WTC11 (cell line): ENCODE measurements at regions not wholly inside any gene's neighbourhood (a gene's known extent, or its start where the extent isn't known, plus 50 kb on each side); places are given as distances from the start of the nearest gene placed in this dataset.

ENCODE experiments used
- ATAC-seq: fragments of 200-7000 bp; cut with Tn5 transposase; 2 replicates; pipeline ENCODE4 v1.10.0; 2021; ENCODE audit warnings: mild to moderate bottlenecking, moderate library complexity
- CTCF ChIA-PET: fragments of 300-600 bp; sonication (Branson Sonifier 250); formaldehyde crosslinking; loops from one replicate; lab custom pipeline; 2021; ENCODE audit warnings: antibody characterized with exemption; lab: Charles Lee
- POLR2A ChIA-PET: fragments of 350-600 bp; sonication (Branson Sonifier 250); formaldehyde crosslinking; loops from one replicate; lab custom pipeline; 2021; ENCODE audit warnings: antibody characterized with exemption; lab: Charles Lee
- DNase-seq: peaks from one replicate; pipeline ENCODE4 v3.0.0; 2021; ENCODE audit warnings: low spot score
- H3K27ac Mint-ChIP-seq: 2 replicates; pipeline ENCODE4 v1.8.0; 2021; ENCODE audit warnings: mixed read lengths
- H3K27me3 Mint-ChIP-seq: 2 replicates; pipeline ENCODE4 v1.8.0; 2021; ENCODE audit warnings: low read depth, mild to moderate bottlenecking, moderate library complexity, mixed read lengths
- H3K36me3 Mint-ChIP-seq: 2 replicates; pipeline ENCODE4 v1.8.0; 2021; ENCODE audit warnings: mixed read lengths
- H3K4me1 Mint-ChIP-seq: 2 replicates; pipeline ENCODE4 v1.8.0; 2022; ENCODE audit warnings: mixed read lengths
- H3K4me3 Mint-ChIP-seq: 2 replicates; pipeline ENCODE4 v1.8.0; 2021; ENCODE audit warnings: mild to moderate bottlenecking, moderate library complexity, mixed read lengths
- H3K9me3 Mint-ChIP-seq: 2 replicates; pipeline ENCODE4 v1.8.0; 2021; ENCODE audit warnings: mixed read lengths
- ESRRA ChIP-seq: sonication (generic); formaldehyde crosslinking; IDR thresholded peaks from 2 replicates; pipeline ENCODE4 v1.8.1; 2022; ENCODE audit warnings: mild to moderate bottlenecking, missing genetic modification reagents, borderline replicate concordance
- GTF2I ChIP-seq: fragments of 250-450 bp; sonication (Bioruptor Pico); conservative IDR thresholded peaks from 2 replicates; pipeline ENCODE4 v1.4.0; 2021; ENCODE audit warnings: mild to moderate bottlenecking
- NFATC4 ChIP-seq: fragments of 250-450 bp; sonication (Bioruptor Pico); IDR thresholded peaks from 2 replicates; pipeline ENCODE4 v1.9.0; 2021; ENCODE audit warnings: mild to moderate bottlenecking
- PRRX2 ChIP-seq: fragments of 250-450 bp; sonication (Bioruptor Pico); IDR thresholded peaks from 2 replicates; pipeline ENCODE4 v1.8.0; 2021; ENCODE audit warnings: mild to moderate bottlenecking
- RELA ChIP-seq: sonication (generic); formaldehyde crosslinking; IDR thresholded peaks from 2 replicates; pipeline ENCODE4 v1.8.1; 2022; ENCODE audit warnings: missing genetic modification reagents, mild to moderate bottlenecking, borderline replicate concordance
- ZBTB21 ChIP-seq: sonication (generic); formaldehyde crosslinking; IDR thresholded peaks from 2 replicates; pipeline ENCODE4 v1.8.1; 2023; ENCODE audit warnings: mild to moderate bottlenecking, missing genetic modification reagents, borderline replicate concordance
- ZNF121 ChIP-seq: sonication (generic); formaldehyde crosslinking; IDR thresholded peaks from 2 replicates; pipeline ENCODE4 v1.8.0; 2023; ENCODE audit warnings: missing genetic modification reagents
- ZNF671 ChIP-seq: fragments of 250-450 bp; sonication (Bioruptor Pico); IDR thresholded peaks from 2 replicates; pipeline ENCODE4 v1.8.0; 2021; ENCODE audit warnings: mild to moderate bottlenecking
- TF ChIP-seq, protein P1 (sequence below): sonication (generic); formaldehyde crosslinking; IDR thresholded peaks from 2 replicates; pipeline ENCODE4 v1.8.0; 2023; ENCODE audit warnings: missing genetic modification reagents
- TF ChIP-seq, protein P2 (sequence below): sonication (generic); formaldehyde crosslinking; IDR thresholded peaks from 2 replicates; pipeline ENCODE4 v1.8.0; 2023; ENCODE audit warnings: mild to moderate bottlenecking, missing genetic modification reagents
- TF ChIP-seq, protein P3 (sequence below): fragments of 250-450 bp; sonication (Bioruptor Pico); IDR thresholded peaks from 2 replicates; pipeline ENCODE4 v1.8.0; 2021; ENCODE audit warnings: mild to moderate bottlenecking
- TF ChIP-seq, protein P4 (sequence below): sonication (generic); formaldehyde crosslinking; IDR thresholded peaks from 2 replicates; pipeline ENCODE4 v1.8.1; 2023; ENCODE audit warnings: mild to moderate bottlenecking, moderate library complexity, missing genetic modification reagents
- TF ChIP-seq, protein P5 (sequence below): fragments of 250-450 bp; sonication (Bioruptor Pico); IDR thresholded peaks from 2 replicates; pipeline ENCODE4 v1.9.0; 2021; ENCODE audit warnings: mild to moderate bottlenecking
- TF ChIP-seq, protein P6 (sequence below): fragments of 250-450 bp; sonication (Bioruptor Pico); conservative IDR thresholded peaks from 2 replicates; pipeline ENCODE4 v1.9.0; 2021; ENCODE audit warnings: mild to moderate bottlenecking

DNA sequence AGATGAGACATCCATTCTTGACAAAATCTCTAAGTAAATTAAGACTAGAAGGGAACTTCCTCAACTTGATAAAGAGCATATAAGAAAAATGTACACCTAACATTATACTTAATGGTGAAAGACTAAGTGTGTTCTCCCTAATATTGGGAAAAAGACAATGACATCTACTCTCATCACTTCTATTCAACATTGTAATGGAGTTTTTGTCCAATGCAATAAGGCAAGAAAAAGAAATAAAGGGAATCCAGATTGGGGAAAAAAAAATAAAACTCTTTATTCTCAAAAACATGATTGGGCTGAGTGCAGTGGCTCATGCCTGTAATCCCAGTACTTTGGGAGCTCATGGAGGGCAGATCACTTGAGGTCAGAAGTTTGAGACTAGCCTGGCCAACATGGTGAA lies 131.1 kb upstream of the JUN start (continued):
- TF ChIP-seq, protein P1, sequence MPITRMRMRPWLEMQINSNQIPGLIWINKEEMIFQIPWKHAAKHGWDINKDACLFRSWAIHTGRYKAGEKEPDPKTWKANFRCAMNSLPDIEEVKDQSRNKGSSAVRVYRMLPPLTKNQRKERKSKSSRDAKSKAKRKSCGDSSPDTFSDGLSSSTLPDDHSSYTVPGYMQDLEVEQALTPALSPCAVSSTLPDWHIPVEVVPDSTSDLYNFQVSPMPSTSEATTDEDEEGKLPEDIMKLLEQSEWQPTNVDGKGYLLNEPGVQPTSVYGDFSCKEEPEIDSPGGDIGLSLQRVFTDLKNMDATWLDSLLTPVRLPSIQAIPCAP = no peak
- TF ChIP-seq, all 79 proteins: peak for 0

DNA sequence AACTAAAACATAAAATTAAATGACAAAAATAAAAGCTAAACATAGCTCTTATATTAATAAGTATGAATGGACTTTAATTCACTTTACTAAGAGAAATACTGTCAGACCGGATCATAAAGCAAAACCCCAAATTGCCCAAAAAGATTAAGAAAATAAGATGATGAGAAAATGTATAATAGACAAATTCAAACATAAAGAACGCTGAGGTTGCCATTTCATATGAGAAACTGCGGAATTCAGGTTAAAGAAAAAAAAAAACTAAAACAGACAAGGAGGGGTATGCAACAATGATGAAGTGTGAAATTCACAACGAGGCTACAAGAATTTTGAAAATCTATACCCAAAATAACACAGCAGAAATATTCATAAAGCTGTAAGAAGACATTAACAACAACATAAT lies 133.6 kb upstream of the JUN start:
- H3K27me3 Mint-ChIP-seq = no peaks in the 10 kb centered on the region; the same call in 1 of the 2 replicates
- POLR2A ChIA-PET = no interaction called here
- CTCF ChIA-PET = no interaction called here

DNA sequence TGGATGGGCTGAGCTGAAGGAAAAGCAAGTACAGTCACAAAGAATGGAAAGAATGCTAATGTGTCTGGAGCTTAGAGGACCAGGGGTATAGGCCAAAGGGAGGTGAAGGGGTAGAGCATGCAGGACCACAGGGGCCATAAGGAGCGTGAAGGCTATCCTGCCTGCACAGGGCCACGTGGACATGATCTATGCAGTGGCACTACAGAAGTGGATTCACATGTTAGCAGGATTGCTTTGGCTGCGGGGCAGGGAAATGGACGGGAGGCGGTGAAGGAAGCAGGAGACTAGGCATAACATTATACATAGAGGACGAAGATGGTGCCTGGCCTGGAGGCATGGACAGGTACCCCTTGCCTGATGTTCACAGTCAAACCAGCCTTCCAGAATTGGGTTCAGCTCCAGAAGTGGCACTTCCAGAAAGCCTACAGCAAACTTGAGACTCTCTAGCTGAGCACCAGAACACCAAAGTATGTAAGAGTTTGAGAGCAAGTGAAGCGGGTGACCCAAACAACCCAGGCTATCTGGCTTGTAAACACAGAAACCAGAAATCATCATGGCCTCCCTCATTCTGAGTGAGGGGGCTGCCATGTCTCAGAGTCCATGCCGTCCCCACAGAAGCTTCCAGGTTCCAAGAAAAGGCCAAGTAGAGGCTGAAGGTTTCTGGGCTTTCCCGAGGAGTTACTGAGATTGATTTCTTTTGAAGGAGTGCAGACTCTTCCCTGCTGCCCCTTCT lies 135.5 kb upstream of the JUN start:
- peaks cover 13% of the 10 kb centered on the region for H3K36me3 Mint-ChIP-seq
- no peak overlapping the region for H3K27ac Mint-ChIP-seq

More for the DNA sequence above, 133.6 kb upstream of the JUN start:
- Mint-ChIP-seq H3K4me1 (peaks cover 4% of the 10 kb centered on the region), H3K4me3 (no peak overlapping the region), H3K27ac (no peak overlapping the region), H3K36me3 (peaks cover 19% of the 10 kb centered on the region), H3K9me3 (peaks cover 28% of the 10 kb centered on the region)
- TF ChIP-seq, protein P2, sequence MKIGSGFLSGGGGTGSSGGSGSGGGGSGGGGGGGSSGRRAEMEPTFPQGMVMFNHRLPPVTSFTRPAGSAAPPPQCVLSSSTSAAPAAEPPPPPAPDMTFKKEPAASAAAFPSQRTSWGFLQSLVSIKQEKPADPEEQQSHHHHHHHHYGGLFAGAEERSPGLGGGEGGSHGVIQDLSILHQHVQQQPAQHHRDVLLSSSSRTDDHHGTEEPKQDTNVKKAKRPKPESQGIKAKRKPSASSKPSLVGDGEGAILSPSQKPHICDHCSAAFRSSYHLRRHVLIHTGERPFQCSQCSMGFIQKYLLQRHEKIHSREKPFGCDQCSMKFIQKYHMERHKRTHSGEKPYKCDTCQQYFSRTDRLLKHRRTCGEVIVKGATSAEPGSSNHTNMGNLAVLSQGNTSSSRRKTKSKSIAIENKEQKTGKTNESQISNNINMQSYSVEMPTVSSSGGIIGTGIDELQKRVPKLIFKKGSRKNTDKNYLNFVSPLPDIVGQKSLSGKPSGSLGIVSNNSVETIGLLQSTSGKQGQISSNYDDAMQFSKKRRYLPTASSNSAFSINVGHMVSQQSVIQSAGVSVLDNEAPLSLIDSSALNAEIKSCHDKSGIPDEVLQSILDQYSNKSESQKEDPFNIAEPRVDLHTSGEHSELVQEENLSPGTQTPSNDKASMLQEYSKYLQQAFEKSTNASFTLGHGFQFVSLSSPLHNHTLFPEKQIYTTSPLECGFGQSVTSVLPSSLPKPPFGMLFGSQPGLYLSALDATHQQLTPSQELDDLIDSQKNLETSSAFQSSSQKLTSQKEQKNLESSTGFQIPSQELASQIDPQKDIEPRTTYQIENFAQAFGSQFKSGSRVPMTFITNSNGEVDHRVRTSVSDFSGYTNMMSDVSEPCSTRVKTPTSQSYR = no peak
- TF ChIP-seq, protein P3, sequence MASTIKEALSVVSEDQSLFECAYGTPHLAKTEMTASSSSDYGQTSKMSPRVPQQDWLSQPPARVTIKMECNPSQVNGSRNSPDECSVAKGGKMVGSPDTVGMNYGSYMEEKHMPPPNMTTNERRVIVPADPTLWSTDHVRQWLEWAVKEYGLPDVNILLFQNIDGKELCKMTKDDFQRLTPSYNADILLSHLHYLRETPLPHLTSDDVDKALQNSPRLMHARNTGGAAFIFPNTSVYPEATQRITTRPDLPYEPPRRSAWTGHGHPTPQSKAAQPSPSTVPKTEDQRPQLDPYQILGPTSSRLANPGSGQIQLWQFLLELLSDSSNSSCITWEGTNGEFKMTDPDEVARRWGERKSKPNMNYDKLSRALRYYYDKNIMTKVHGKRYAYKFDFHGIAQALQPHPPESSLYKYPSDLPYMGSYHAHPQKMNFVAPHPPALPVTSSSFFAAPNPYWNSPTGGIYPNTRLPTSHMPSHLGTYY = no peak
- no peak for TF ChIP-seq PRRX2 (CRISPR knock-in tag)
- TF ChIP-seq, protein P4, sequence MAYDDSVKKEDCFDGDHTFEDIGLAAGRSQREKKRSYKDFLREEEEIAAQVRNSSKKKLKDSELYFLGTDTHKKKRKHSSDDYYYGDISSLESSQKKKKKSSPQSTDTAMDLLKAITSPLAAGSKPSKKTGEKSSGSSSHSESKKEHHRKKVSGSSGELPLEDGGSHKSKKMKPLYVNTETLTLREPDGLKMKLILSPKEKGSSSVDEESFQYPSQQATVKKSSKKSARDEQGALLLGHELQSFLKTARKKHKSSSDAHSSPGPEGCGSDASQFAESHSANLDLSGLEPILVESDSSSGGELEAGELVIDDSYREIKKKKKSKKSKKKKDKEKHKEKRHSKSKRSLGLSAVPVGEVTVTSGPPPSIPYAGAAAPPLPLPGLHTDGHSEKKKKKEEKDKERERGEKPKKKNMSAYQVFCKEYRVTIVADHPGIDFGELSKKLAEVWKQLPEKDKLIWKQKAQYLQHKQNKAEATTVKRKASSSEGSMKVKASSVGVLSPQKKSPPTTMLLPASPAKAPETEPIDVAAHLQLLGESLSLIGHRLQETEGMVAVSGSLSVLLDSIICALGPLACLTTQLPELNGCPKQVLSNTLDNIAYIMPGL (CRISPR knock-in tag) = no peak
- TF ChIP-seq, protein P5, sequence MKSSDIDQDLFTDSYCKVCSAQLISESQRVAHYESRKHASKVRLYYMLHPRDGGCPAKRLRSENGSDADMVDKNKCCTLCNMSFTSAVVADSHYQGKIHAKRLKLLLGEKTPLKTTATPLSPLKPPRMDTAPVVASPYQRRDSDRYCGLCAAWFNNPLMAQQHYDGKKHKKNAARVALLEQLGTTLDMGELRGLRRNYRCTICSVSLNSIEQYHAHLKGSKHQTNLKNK (CRISPR knock-in tag) = no peak
- TF ChIP-seq ESRRA (CRISPR knock-in tag) = no peak
- no peak for TF ChIP-seq NFATC4 (CRISPR knock-in tag)
- TF ChIP-seq, protein P6, sequence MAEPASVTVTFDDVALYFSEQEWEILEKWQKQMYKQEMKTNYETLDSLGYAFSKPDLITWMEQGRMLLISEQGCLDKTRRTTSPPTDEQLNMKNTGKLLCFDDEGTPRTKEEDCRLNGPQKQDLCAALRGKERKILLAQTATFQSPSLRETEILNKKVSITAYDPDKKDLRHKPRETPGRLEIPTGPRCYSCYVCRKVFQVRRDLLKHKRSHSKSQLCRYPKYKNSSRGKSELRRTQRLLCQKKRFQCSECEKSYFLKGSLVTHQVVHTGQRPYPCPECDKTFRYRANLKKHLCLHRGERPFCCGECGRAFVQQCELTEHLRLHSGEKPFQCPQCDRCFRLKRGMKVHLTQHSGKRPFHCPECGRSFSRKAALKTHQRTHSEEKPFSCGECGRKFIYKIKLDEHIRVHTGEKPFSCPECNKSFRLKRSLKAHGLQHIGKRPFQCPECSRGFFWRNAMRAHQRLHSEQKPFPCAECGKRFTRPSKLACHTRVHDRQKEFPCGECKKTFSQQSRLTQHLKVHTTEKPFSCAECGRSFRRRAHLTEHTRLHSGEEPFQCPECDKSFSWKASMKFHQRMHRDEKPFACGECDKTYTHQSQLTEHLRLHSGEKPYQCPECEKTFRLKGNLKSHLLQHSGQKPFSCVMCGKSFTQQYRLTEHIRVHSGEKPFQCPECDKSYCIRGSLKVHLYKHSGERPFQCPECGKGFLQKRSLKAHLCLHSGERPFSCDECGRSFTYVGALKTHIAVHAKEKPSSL (CRISPR knock-in tag) = no peak
- TF ChIP-seq RELA (CRISPR knock-in tag) = no peak
- no peak for TF ChIP-seq ZNF121 (CRISPR knock-in tag)
- no peak for TF ChIP-seq GTF2I (CRISPR knock-in tag)
- ATAC-seq = no peak
- DNase-seq = no peak

More for the DNA sequence above, 135.5 kb upstream of the JUN start:
- Mint-ChIP-seq H3K27me3 (no peaks in the 10 kb centered on the region; the same call in 1 of the 2 replicates), H3K4me3 (no peak overlapping the region), H3K4me1 (no peaks in the 10 kb centered on the region), H3K9me3 (peaks cover 18% of the 10 kb centered on the region)
- ChIA-PET POLR2A (no interaction called here), CTCF (no interaction called here)
- TF ChIP-seq ZBTB21 (no peak), ZNF671 (CRISPR knock-in tag) (no peak)
- DNase-seq (no peak), ATAC-seq (no peak)
